Uterus (tissue), 3 donors: ENCODE measurements at regions not wholly inside any gene's neighbourhood (a gene's known extent, or its start where the extent isn't known, plus 50 kb on each side); places are given as distances from the start of the nearest gene placed in this dataset.

Experiments used
- DNase-seq, 2 donors: peaks; one replicate each; pipeline ENCODE4 v3.0.0-alpha.2; 2019 to 2020
- H3K27ac ChIP-seq, 2 donors: fragments of 200-600 bp; sonication (generic); 1 replicate in 1 of 2; 2 replicates in 1 of 2; pipeline ENCODE4 v1.5.1; 2016 to 2018
- H3K27me3 ChIP-seq, 2 donors: fragments of 200-600 bp; sonication (generic); one replicate each; pipeline ENCODE4 v1.5.1; 2018 to 2019; ENCODE audit warnings: control low read depth in 1 of 2
- H3K36me3 ChIP-seq, 2 donors: fragments of 200-600 bp; sonication (generic); one replicate each; pipeline ENCODE4 v1.5.1; 2019; ENCODE audit warnings: control low read depth in 1 of 2
- H3K4me1 ChIP-seq, 2 donors: fragments of 200-600 bp; sonication (generic); one replicate each; pipeline ENCODE4 v1.5.1; 2018 to 2019; ENCODE audit warnings: control low read depth in 1 of 2
- H3K4me3 ChIP-seq, 2 donors: fragments of 200-600 bp; sonication (generic); 1 replicate in 1 of 2; 2 replicates in 1 of 2; pipeline ENCODE4 v1.5.1; 2018 to 2019; ENCODE audit warnings: mild to moderate bottlenecking in 1 of 2
- H3K9me3 ChIP-seq, 2 donors: fragments of 200-600 bp; sonication (generic); one replicate each; pipeline ENCODE4 v1.5.1; 2019; ENCODE audit warnings: control low read depth in 1 of 2
- CTCF ChIP-seq, 4 experiments: fragments of 200-600 bp in 2 of 4; fragments of 450-650 bp in 2 of 4; sonication (generic) in 2 of 4; IDR thresholded peaks; one replicate each; pipeline ENCODE4 v1.5.1; 2016 to 2019; ENCODE audit warnings: antibody characterized with exemption in 4 of 4, mild to moderate bottlenecking in 2 of 4, moderate library complexity in 1 of 4
- POLR2A ChIP-seq, 2 donors: fragments of 450-650 bp; IDR thresholded peaks; one replicate each; pipeline ENCODE4 v1.6.1; 2016; ENCODE audit warnings: antibody characterized with exemption in 2 of 2, mild to moderate bottlenecking in 1 of 2, moderate library complexity in 1 of 2
- intact Hi-C: fragments of 100-400 bp; cut with DNase I; formaldehyde crosslinking; loops from one replicate; pipeline ENCODE4 v1.15.1; 2023; ENCODE audit warnings: low total_unique reads
- donor health status: DM: yes; HTN: yes; CAD: no.

GRCh38 chr1:217211486-217211885 is 419.4 kb downstream of the GPATCH2 start:
- Histone ChIP-seq H3K36me3 (no peaks in the 10 kb centered on the region), H3K9me3 (no peaks in the 10 kb centered on the region), H3K27me3 (no peaks in the 10 kb centered on the region), H3K4me1 (no peaks in the 10 kb centered on the region), H3K27ac (no peak overlapping the region), H3K4me3 (no peak overlapping the region)
- intact Hi-C loops, result no loop called here
- DNase-seq, result no peak
- no peak for TF ChIP-seq POLR2A (IDR thresholded peaks at IDR 0.05)
- TF ChIP-seq CTCF (IDR thresholded peaks at IDR 0.05), result no peak

GRCh38 chr1:217205578-217205977 is 425.3 kb downstream of the GPATCH2 start:
- intact Hi-C loops, result no loop called here
- TF ChIP-seq POLR2A (IDR thresholded peaks at IDR 0.05), result no peak
- no peak for TF ChIP-seq CTCF (IDR thresholded peaks at IDR 0.05)
- no peak overlapping the region for H3K4me3 ChIP-seq
- no peaks in the 10 kb centered on the region for H3K9me3 ChIP-seq
- DNase-seq, result no peak
- no peaks in the 10 kb centered on the region for H3K4me1 ChIP-seq
- H3K27ac ChIP-seq, result no peak overlapping the region
- no peaks in the 10 kb centered on the region for H3K36me3 ChIP-seq
- H3K27me3 ChIP-seq, result no peaks in the 10 kb centered on the region

GRCh38 chr1:217196616-217197015 is 434.3 kb downstream of the GPATCH2 start:
- intact Hi-C loops, result no loop called here
- no peaks in the 10 kb centered on the region for H3K27me3 ChIP-seq
- no peak for TF ChIP-seq POLR2A (IDR thresholded peaks at IDR 0.05)
- no peak for TF ChIP-seq CTCF (IDR thresholded peaks at IDR 0.05)
- no peak overlapping the region for H3K4me3 ChIP-seq
- no peak for DNase-seq
- H3K27ac ChIP-seq, result no peak overlapping the region
- no peaks in the 10 kb centered on the region for H3K4me1 ChIP-seq
- no peaks in the 10 kb centered on the region for H3K9me3 ChIP-seq
- no peaks in the 10 kb centered on the region for H3K36me3 ChIP-seq

- H3K4me3 ChIP-seq, result no peak overlapping the region
- TF ChIP-seq CTCF (IDR thresholded peaks at IDR 0.05), result no peak
- H3K27ac ChIP-seq, result no peak overlapping the region
- no peaks in the 10 kb centered on the region for H3K27me3 ChIP-seq
- no peak for DNase-seq
- no peaks in the 10 kb centered on the region for H3K36me3 ChIP-seq
- intact Hi-C loops, result no loop called here
- H3K4me1 ChIP-seq, result no peaks in the 10 kb centered on the region
- H3K9me3 ChIP-seq, result no peaks in the 10 kb centered on the region
Observed at GRCh38 chr1:217193151-217193550, 437.7 kb downstream of the GPATCH2 start.

- intact Hi-C loops, result no loop called here
- DNase-seq, result no peak
- no peaks in the 10 kb centered on the region for H3K36me3 ChIP-seq
- H3K27ac ChIP-seq, result no peak overlapping the region
- H3K4me3 ChIP-seq, result no peak overlapping the region
- TF ChIP-seq CTCF (IDR thresholded peaks at IDR 0.05) (no peak), POLR2A (IDR thresholded peaks at IDR 0.05) (no peak)
- H3K27me3 ChIP-seq, result no peaks in the 10 kb centered on the region
- H3K4me1 ChIP-seq, result no peaks in the 10 kb centered on the region
- H3K9me3 ChIP-seq, result no peaks in the 10 kb centered on the region
Observed at GRCh38 chr1:217191441-217191840, 439.4 kb downstream of the GPATCH2 start.
